ENCODE measurements at regions not wholly inside any gene's neighbourhood (a gene's known extent, or its start where the extent isn't known, plus 50 kb on each side); places are given as distances from the start of the nearest gene placed in this dataset.

DNA sequence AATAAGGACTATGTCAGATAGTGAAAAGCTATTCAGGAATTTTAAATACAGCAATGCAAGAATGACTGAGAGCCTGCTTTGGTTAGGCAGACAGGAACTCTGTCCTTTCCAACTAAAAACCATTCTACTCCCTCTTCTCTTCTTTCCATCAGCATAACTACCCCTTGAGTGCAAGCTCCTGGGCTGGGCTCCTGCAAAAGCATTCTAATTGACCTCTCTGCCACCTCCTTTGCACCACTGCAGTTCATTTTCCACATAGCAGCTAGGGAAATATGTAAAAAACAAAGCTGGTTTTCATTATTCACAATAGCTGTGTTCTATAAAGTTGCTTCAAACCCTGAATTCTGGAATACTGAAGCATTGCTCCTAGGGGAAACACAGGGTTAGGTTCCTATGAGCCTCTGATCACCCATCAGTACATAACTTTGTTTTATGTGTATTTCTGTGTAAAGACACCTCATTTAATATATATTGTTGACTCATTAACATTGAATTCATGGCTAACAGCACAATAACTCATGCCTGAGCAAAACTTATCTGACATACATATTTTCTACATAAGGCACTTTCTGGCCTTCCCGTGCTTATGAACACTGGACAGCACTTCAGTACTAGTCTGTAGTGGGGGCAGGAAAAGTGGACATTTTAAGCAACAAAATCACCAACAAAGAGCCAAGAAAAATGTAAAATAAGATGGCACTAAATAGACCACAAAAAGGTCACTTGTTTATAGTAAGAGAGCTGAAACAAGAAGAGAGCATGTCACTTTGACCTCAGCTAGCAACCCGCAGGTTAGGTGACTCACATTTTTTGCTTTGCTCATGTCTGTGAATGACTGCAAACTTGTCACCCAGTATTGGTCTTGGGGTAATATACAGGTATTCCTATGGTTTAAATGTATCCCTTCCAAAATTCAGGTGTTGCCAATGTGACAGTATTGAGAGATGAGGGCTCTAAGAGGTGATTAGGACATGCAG lies 57.9 kb upstream of the IRF2BP2 start:
- TF ChIP-seq, protein P1, sequence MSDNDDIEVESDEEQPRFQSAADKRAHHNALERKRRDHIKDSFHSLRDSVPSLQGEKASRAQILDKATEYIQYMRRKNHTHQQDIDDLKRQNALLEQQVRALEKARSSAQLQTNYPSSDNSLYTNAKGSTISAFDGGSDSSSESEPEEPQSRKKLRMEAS (IDR thresholded peaks at IDR 0.05), result no peak
- TF ChIP-seq, protein P2, sequence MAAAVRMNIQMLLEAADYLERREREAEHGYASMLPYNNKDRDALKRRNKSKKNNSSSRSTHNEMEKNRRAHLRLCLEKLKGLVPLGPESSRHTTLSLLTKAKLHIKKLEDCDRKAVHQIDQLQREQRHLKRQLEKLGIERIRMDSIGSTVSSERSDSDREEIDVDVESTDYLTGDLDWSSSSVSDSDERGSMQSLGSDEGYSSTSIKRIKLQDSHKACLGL (CRISPR knock-in tag; IDR thresholded peaks at IDR 0.05), result no peak
- TF ChIP-seq KLF16 (CRISPR knock-in tag; IDR thresholded peaks at IDR 0.05) (no peak), ZNF17 (CRISPR knock-in tag; IDR thresholded peaks at IDR 0.05) (no peak), ZKSCAN1 (IDR thresholded peaks at IDR 0.05; ENCODE audit: low read length) (no peak)
